Fibroblast of lung (primary cell): ENCODE measurements at regions not wholly inside any gene's neighbourhood (a gene's known extent, or its start where the extent isn't known, plus 50 kb on each side); places are given as distances from the start of the nearest gene placed in this dataset.

ENCODE experiments used
- EZH2 ChIP-seq: IDR thresholded peaks from 2 replicates; pipeline ENCODE4 v1.5.1; 2012; ENCODE audit warnings: low read length, control low read depth, mild to moderate bottlenecking; ENCODE audit errors: missing control alignments
- TF ChIP-seq, protein P1 (sequence below), 2 donors: IDR thresholded peaks in 1 of 2; conservative IDR thresholded peaks in 1 of 2; 1 replicate in 1 of 2; 2 replicates in 1 of 2; pipeline ENCODE4 v1.5.1; 2011 to 2012; ENCODE audit warnings: low read length in 2 of 2, control low read depth in 1 of 2, inconsistent platforms in 1 of 2, low read depth in 1 of 2, mild to moderate bottlenecking in 1 of 2

GRCh38 chr2:107148496-107148895, 262.5 kb upstream of the ST6GAL2 start:
- no peak for TF ChIP-seq EZH2
- TF ChIP-seq, protein P1, sequence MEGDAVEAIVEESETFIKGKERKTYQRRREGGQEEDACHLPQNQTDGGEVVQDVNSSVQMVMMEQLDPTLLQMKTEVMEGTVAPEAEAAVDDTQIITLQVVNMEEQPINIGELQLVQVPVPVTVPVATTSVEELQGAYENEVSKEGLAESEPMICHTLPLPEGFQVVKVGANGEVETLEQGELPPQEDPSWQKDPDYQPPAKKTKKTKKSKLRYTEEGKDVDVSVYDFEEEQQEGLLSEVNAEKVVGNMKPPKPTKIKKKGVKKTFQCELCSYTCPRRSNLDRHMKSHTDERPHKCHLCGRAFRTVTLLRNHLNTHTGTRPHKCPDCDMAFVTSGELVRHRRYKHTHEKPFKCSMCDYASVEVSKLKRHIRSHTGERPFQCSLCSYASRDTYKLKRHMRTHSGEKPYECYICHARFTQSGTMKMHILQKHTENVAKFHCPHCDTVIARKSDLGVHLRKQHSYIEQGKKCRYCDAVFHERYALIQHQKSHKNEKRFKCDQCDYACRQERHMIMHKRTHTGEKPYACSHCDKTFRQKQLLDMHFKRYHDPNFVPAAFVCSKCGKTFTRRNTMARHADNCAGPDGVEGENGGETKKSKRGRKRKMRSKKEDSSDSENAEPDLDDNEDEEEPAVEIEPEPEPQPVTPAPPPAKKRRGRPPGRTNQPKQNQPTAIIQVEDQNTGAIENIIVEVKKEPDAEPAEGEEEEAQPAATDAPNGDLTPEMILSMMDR (conservative IDR thresholded peaks at IDR 0.05 in 1 of 2, IDR thresholded peaks at IDR 0.05 in 1 of 2; ENCODE audit: low read depth in 1 of 2, low read length in 2 of 2), result no peak
